ENCODE measurements at regions not wholly inside any gene's neighbourhood (a gene's known extent, or its start where the extent isn't known, plus 50 kb on each side); places are given as distances from the start of the nearest gene placed in this dataset.

DNA sequence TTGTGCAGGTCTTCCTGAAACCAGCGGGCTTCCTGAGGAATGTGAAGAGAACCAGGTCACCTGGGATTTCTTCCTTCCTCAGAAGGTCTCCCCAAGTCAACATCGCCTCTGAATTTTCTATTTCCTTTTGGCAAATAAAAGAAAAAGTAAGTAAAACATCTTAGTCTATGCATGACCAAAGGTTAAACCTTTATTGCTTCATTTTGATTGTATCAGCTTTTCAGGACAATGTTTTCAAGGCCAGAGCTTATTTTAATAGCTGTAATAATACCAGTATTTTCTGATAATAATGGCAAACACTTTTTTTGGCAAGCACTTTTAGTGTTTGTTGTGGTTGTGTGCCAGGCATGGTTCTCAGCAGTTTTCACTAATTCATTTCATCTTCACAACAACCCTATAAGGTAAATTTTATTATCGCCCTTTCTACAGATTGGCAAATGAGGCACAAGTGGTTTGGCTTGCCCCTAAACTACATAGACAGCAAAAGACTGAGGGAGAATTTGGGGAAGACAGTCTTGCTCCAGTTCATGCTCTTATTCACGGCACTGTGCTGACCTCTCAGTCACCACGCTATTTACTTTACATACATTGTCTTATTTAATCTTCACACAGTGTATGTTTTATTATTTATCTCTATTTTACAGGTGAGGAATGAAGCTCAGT is 110.4 kb downstream of the RPL22L1 start:
- no peaks in the 10 kb centered on the region for H3K27me3 ChIP-seq (ENCODE audit: insufficient read depth, low read depth)
- H3K27ac ChIP-seq = no peak overlapping the region
- H3K9ac ChIP-seq = no peak overlapping the region
- no peaks in the 10 kb centered on the region for H4K20me1 ChIP-seq (ENCODE audit: insufficient read depth)
- H3K4me3 ChIP-seq (IDR thresholded peaks at IDR 0.05; ENCODE audit: insufficient read depth, low read depth, low read length) = no peak overlapping the region
- H3K79me2 ChIP-seq (ENCODE audit: insufficient read depth, low read depth) = no peaks in the 10 kb centered on the region
- no peak overlapping the region for H3K4me2 ChIP-seq
- TF ChIP-seq CTCF (conservative IDR thresholded peaks at IDR 0.05; ENCODE audit: low read depth, low read length) = no peak
- no peaks in the 10 kb centered on the region for H3K4me1 ChIP-seq (ENCODE audit: low read depth, poor library complexity, severe bottlenecking)
- no peaks in the 10 kb centered on the region for H3K36me3 ChIP-seq (ENCODE audit: insufficient read depth)
- no peak overlapping the region for H2AFZ ChIP-seq (ENCODE audit: low read depth)

DNA sequence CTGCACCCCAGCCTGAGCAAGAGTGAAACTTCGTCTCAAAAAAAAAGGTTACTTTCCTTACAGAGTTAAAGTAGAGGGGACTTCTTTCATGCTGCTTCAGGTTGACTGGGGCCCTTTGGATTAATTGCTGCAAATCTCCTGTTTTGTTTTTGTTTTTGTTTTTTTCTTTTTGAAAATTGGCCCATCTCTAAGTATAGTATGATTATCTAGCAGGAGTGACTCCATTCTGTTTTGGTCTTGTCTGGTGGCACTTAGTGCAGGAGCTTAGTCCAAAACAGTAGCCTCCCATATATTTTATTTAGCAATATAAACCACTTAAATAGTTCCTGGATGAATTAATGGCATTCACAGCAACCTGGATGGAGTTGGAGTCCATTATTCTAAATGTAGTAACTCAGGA is 113.0 kb downstream of the RPL22L1 start:
- H3K27ac ChIP-seq = no peak overlapping the region
- no peaks in the 10 kb centered on the region for H4K20me1 ChIP-seq (ENCODE audit: insufficient read depth)
- no peaks in the 10 kb centered on the region for H3K4me1 ChIP-seq (ENCODE audit: low read depth, poor library complexity, severe bottlenecking)
- H3K27me3 ChIP-seq (ENCODE audit: insufficient read depth, low read depth) = no peaks in the 10 kb centered on the region
- H3K4me3 ChIP-seq (IDR thresholded peaks at IDR 0.05; ENCODE audit: insufficient read depth, low read depth, low read length) = no peak overlapping the region
- no peak overlapping the region for H3K4me2 ChIP-seq
- H3K36me3 ChIP-seq (ENCODE audit: insufficient read depth) = no peaks in the 10 kb centered on the region
- H2AFZ ChIP-seq (ENCODE audit: low read depth) = no peak overlapping the region
- TF ChIP-seq CTCF (conservative IDR thresholded peaks at IDR 0.05; ENCODE audit: low read depth, low read length) = no peak
- H3K79me2 ChIP-seq (ENCODE audit: insufficient read depth, low read depth) = no peaks in the 10 kb centered on the region
- no peak overlapping the region for H3K9ac ChIP-seq

- Histone ChIP-seq H3K36me3 (ENCODE audit: insufficient read depth) (no peaks in the 10 kb centered on the region), H3K4me3 (IDR thresholded peaks at IDR 0.05; ENCODE audit: insufficient read depth, low read depth, low read length) (no peak overlapping the region), H2AFZ (ENCODE audit: low read depth) (no peak overlapping the region), H3K9ac (no peak overlapping the region), H3K27ac (no peak overlapping the region), H3K4me2 (no peak overlapping the region), H4K20me1 (ENCODE audit: insufficient read depth) (no peaks in the 10 kb centered on the region), H3K27me3 (ENCODE audit: insufficient read depth, low read depth) (no peaks in the 10 kb centered on the region), H3K4me1 (ENCODE audit: low read depth, poor library complexity, severe bottlenecking) (no peaks in the 10 kb centered on the region), H3K79me2 (ENCODE audit: insufficient read depth, low read depth) (no peaks in the 10 kb centered on the region)
- TF ChIP-seq CTCF (conservative IDR thresholded peaks at IDR 0.05; ENCODE audit: low read depth, low read length) = no peak
These were observed 115.7 kb downstream of the RPL22L1 start for GRCh38 chr3:170754311-170754693.

- Histone ChIP-seq H3K27me3 (ENCODE audit: insufficient read depth, low read depth) (no peaks in the 10 kb centered on the region), H3K4me2 (no peak overlapping the region), H3K27ac (no peak overlapping the region), H4K20me1 (ENCODE audit: insufficient read depth) (no peaks in the 10 kb centered on the region), H3K4me1 (ENCODE audit: low read depth, poor library complexity, severe bottlenecking) (no peaks in the 10 kb centered on the region), H3K9ac (no peak overlapping the region), H3K36me3 (ENCODE audit: insufficient read depth) (no peaks in the 10 kb centered on the region), H3K79me2 (ENCODE audit: insufficient read depth, low read depth) (no peaks in the 10 kb centered on the region), H3K4me3 (IDR thresholded peaks at IDR 0.05; ENCODE audit: insufficient read depth, low read depth, low read length) (no peak overlapping the region), H2AFZ (ENCODE audit: low read depth) (no peak overlapping the region)
- no peak for TF ChIP-seq CTCF (conservative IDR thresholded peaks at IDR 0.05; ENCODE audit: low read depth, low read length)
These were observed 116.3 kb downstream of the RPL22L1 start for GRCh38 chr3:170753421-170754310.
